Gastrocnemius medialis (tissue), 4 donors: ENCODE measurements at regions not wholly inside any gene's neighbourhood (a gene's known extent, or its start where the extent isn't known, plus 50 kb on each side); places are given as distances from the start of the nearest gene placed in this dataset.
"Not testable (repeated sequence)": the region's sequence is repeated elsewhere in the genome, so short reads cannot be mapped to it uniquely, and the experiment has no call there.

ENCODE experiments used
- ATAC-seq, 2 donors: fragments of 150-250 bp; one replicate each; pipeline ENCODE4 v1.9.1; 2016
- DNase-seq, 2 donors: peaks; one replicate each; pipeline ENCODE4 v3.0.0-alpha.2; 2019
- H3K27ac ChIP-seq, 4 donors: fragments of 200-600 bp; sonication (generic); 1 replicate in 1 of 4; 2 replicates in 3 of 4; pipeline ENCODE4 v1.5.1; 2016 to 2018; ENCODE audit warnings: mild to moderate bottlenecking in 2 of 4, moderate library complexity in 1 of 4
- H3K27me3 ChIP-seq, 3 donors: fragments of 200-600 bp; sonication (generic) in 2 of 3; 1 replicate in 1 of 3; 2 replicates in 2 of 3; pipeline versions ENCODE4 v1.5.1 to v1.6.0; 2016 to 2019; ENCODE audit warnings: mild to moderate bottlenecking in 1 of 3, moderate library complexity in 1 of 3
- H3K36me3 ChIP-seq, 2 donors: fragments of 200-600 bp; sonication (generic) in 1 of 2; one replicate each; pipeline ENCODE4 v1.5.1; 2017 to 2018
- H3K4me1 ChIP-seq, 2 donors: fragments of 200-600 bp; sonication (generic) in 1 of 2; one replicate each; pipeline ENCODE4 v1.5.1; 2016 to 2017; ENCODE audit warnings: mild to moderate bottlenecking in 2 of 2
- H3K4me3 ChIP-seq, 4 donors: fragments of 200-600 bp; sonication (generic) in 3 of 4; 1 replicate in 1 of 4; 2 replicates in 3 of 4; pipeline ENCODE4 v1.5.1; 2016 to 2019; ENCODE audit warnings: mild to moderate bottlenecking in 2 of 4
- H3K9me3 ChIP-seq, 3 donors: fragments of 200-600 bp; sonication (generic) in 2 of 3; 1 replicate in 1 of 3; 2 replicates in 2 of 3; pipeline ENCODE4 v1.5.1; 2016 to 2019
- CTCF ChIP-seq, 5 experiments: fragments of 450-650 bp in 3 of 5; fragments of 200-600 bp in 2 of 5; sonication (generic) in 2 of 5; IDR thresholded peaks in 4 of 5; conservative IDR thresholded peaks in 1 of 5; 1 replicate in 4 of 5; 2 replicates in 1 of 5; pipeline ENCODE4 v1.5.1; 2016 to 2019; ENCODE audit warnings: antibody characterized with exemption in 5 of 5, mild to moderate bottlenecking in 3 of 5, moderate library complexity in 3 of 5
- POLR2A ChIP-seq, 2 donors: fragments of 450-650 bp; IDR thresholded peaks; one replicate each; pipeline ENCODE4 v1.6.1; 2017; ENCODE audit warnings: antibody characterized with exemption in 2 of 2, mild to moderate bottlenecking in 2 of 2, moderate library complexity in 2 of 2
- in situ Hi-C, 4 donors: fragments of 200-750 bp; cut with MboI; loops; one replicate each; pipeline versions ENCODE4 v1.15.0 to v1.8.0; 2017; ENCODE audit warnings: low sequenced_read_pairs in 4 of 4
- intact Hi-C: fragments of 100-400 bp; cut with DNase I; formaldehyde crosslinking; loops from one replicate; pipeline ENCODE4 v1.15.1; 2023; ENCODE audit warnings: low total_unique reads

GRCh38 chr15:22243440-22244130 lies 163.3 kb downstream of the OR4M2 start:
- Histone ChIP-seq H3K4me3 (no peak overlapping the region), H3K36me3 (no peaks in the 10 kb centered on the region), H3K27me3 (no peaks in the 10 kb centered on the region), H3K4me1 (no peaks in the 10 kb centered on the region), H3K9me3 (no peaks in the 10 kb centered on the region), H3K27ac (no peak overlapping the region)
- in situ Hi-C loops (no loop called here), intact Hi-C loops (no loop called here)
- TF ChIP-seq POLR2A (IDR thresholded peaks at IDR 0.05) (no peak), CTCF (IDR thresholded peaks at IDR 0.05 in 4 of 5, conservative IDR thresholded peaks at IDR 0.05 in 1 of 5) (no peak)
- no peak for ATAC-seq
- DNase-seq = no peak

GRCh38 chr15:22249511-22249910 lies 169.2 kb downstream of the OR4M2 start:
- H3K27ac ChIP-seq, DNase-seq, H3K4me3 ChIP-seq, intact Hi-C loops, H3K36me3 ChIP-seq, H3K9me3 ChIP-seq, H3K4me1 ChIP-seq, H3K27me3 ChIP-seq, in situ Hi-C loops, ATAC-seq: not testable (repeated sequence)

GRCh38 chr15:22250501-22251290 lies 170.4 kb downstream of the OR4M2 start:
- H3K4me3 ChIP-seq, DNase-seq, ATAC-seq, H3K27me3 ChIP-seq, H3K4me1 ChIP-seq, H3K27ac ChIP-seq, intact Hi-C loops, H3K9me3 ChIP-seq, H3K36me3 ChIP-seq, in situ Hi-C loops: not testable (repeated sequence)

- Histone ChIP-seq H3K4me1 (no peaks in the 10 kb centered on the region), H3K27ac (no peak overlapping the region), H3K4me3 (no peak overlapping the region), H3K27me3 (no peaks in the 10 kb centered on the region), H3K36me3 (no peaks in the 10 kb centered on the region), H3K9me3 (no peaks in the 10 kb centered on the region)
- in situ Hi-C loops = no loop called here
- no peak for TF ChIP-seq POLR2A (IDR thresholded peaks at IDR 0.05)
- no peak for TF ChIP-seq CTCF (IDR thresholded peaks at IDR 0.05 in 4 of 5, conservative IDR thresholded peaks at IDR 0.05 in 1 of 5)
- intact Hi-C loops = no loop called here
- ATAC-seq (no peak), DNase-seq (no peak)
Observed at GRCh38 chr15:22251422-22251821, 171.1 kb downstream of the OR4M2 start.

- DNase-seq, ATAC-seq, intact Hi-C loops, H3K27ac ChIP-seq, H3K9me3 ChIP-seq, H3K4me3 ChIP-seq, H3K4me1 ChIP-seq, H3K36me3 ChIP-seq, in situ Hi-C loops, H3K27me3 ChIP-seq: not testable (repeated sequence)
Observed at GRCh38 chr15:22252047-22252446, 171.7 kb downstream of the OR4M2 start.

GRCh38 chr15:22252521-22252920 lies 172.2 kb downstream of the OR4M2 start:
- DNase-seq, H3K27me3 ChIP-seq, H3K9me3 ChIP-seq, H3K4me1 ChIP-seq, H3K27ac ChIP-seq, H3K36me3 ChIP-seq, ATAC-seq, H3K4me3 ChIP-seq, in situ Hi-C loops, intact Hi-C loops: not testable (repeated sequence)

- H3K4me1 ChIP-seq, in situ Hi-C loops, intact Hi-C loops, H3K36me3 ChIP-seq, H3K27me3 ChIP-seq, DNase-seq, H3K9me3 ChIP-seq, H3K4me3 ChIP-seq, ATAC-seq, H3K27ac ChIP-seq: not testable (repeated sequence)
Observed at GRCh38 chr15:22253002-22253675, 172.8 kb downstream of the OR4M2 start.
